Colonic mucosa (tissue), 4 donors: ENCODE measurements at regions not wholly inside any gene's neighbourhood (a gene's known extent, or its start where the extent isn't known, plus 50 kb on each side); places are given as distances from the start of the nearest gene placed in this dataset.

Experiments
- DNase-seq: peaks from one replicate; pipeline ENCODE4 v3.0.0-alpha.2; 2020
- H3K27ac ChIP-seq: fragments of 200-600 bp; one replicate; pipeline ENCODE4 v1.8.0; 2021
- H3K27me3 ChIP-seq: fragments of 200-600 bp; one replicate; pipeline ENCODE4 v1.8.0; 2021
- H3K36me3 ChIP-seq: fragments of 200-600 bp; one replicate; pipeline ENCODE4 v1.8.0; 2021
- H3K4me1 ChIP-seq: fragments of 200-600 bp; one replicate; pipeline ENCODE4 v1.8.0; 2021; ENCODE audit warnings: mild to moderate bottlenecking
- H3K4me3 ChIP-seq: fragments of 200-600 bp; one replicate; pipeline ENCODE4 v1.8.0; 2021
- H3K9ac ChIP-seq, 2 donors: one replicate each; pipeline ENCODE4 v1.7.0; 2013; ENCODE audit warnings: control low read depth in 2 of 2, low read depth in 2 of 2, low read length in 2 of 2
- H3K9me3 ChIP-seq: fragments of 200-600 bp; one replicate; pipeline ENCODE4 v1.8.0; 2021
- intact Hi-C: fragments of 100-400 bp; cut with DNase I; formaldehyde crosslinking; loops from one replicate; pipeline ENCODE4 v1.14.1; 2022
- TF ChIP-seq, protein P1 (sequence below): fragments of 200-600 bp; IDR thresholded peaks from one replicate; pipeline ENCODE4 v1.8.0; 2022; ENCODE audit warnings: antibody characterized with exemption, mild to moderate bottlenecking
- donor health status: healthy.
- donor health status: DM: no; HTN: no; CAD: no.
- donor health status: DM: no; HTN: no; CAD: no.

DNA sequence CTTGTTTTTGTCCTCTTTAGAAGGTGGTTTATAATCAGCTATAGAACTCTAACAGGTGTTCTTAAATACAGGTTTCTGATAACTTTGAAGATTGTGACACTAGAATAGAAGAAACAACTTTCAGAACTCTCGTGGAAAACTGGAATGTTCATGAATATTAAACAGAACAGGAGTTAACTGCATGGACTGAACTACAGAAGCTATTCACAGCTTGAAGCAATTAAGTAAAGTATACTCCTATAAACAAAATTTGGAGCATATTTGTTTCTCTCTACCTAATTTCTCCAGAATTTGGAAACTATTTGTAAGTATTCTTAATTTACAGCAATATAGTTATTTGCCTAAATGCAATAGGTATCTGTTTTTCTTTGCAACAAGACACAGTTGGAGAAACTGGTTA lies 824.8 kb downstream of the ADGRL2 start:
- H3K9me3 ChIP-seq, result no peaks in the 10 kb centered on the region
- TF ChIP-seq, protein P1, sequence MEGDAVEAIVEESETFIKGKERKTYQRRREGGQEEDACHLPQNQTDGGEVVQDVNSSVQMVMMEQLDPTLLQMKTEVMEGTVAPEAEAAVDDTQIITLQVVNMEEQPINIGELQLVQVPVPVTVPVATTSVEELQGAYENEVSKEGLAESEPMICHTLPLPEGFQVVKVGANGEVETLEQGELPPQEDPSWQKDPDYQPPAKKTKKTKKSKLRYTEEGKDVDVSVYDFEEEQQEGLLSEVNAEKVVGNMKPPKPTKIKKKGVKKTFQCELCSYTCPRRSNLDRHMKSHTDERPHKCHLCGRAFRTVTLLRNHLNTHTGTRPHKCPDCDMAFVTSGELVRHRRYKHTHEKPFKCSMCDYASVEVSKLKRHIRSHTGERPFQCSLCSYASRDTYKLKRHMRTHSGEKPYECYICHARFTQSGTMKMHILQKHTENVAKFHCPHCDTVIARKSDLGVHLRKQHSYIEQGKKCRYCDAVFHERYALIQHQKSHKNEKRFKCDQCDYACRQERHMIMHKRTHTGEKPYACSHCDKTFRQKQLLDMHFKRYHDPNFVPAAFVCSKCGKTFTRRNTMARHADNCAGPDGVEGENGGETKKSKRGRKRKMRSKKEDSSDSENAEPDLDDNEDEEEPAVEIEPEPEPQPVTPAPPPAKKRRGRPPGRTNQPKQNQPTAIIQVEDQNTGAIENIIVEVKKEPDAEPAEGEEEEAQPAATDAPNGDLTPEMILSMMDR, result no peak
- no peaks in the 10 kb centered on the region for H3K36me3 ChIP-seq
- H3K4me3 ChIP-seq, result no peak overlapping the region
- no peak overlapping the region for H3K9ac ChIP-seq
- no peaks in the 10 kb centered on the region for H3K27me3 ChIP-seq
- intact Hi-C loops, result no loop called here
- H3K27ac ChIP-seq, result no peak overlapping the region
- DNase-seq, result no peak
- H3K4me1 ChIP-seq, result no peaks in the 10 kb centered on the region

DNA sequence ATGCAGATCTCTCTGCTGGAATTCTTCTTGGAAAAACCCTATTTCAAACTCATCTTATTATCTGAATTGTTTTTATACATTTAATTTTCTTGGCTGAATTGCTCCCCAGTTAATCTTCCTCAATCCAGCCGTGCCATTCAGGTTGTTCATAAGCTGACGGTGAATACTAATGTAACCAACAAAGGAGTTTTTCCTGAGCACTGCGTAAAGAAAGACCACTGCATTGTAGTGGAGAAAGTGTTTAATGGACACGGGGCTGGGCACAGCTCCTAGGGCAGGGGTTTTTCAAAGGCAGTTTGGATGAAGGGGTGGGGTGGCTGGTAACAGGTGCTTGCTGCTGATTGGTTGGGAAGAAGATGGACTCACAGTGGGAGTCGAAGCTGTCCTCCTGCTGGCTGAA lies 820.3 kb downstream of the ADGRL2 start:
- Histone ChIP-seq H3K27me3 (no peaks in the 10 kb centered on the region), H3K27ac (no peak overlapping the region), H3K36me3 (no peaks in the 10 kb centered on the region), H3K9ac (no peak overlapping the region), H3K9me3 (no peaks in the 10 kb centered on the region), H3K4me1 (no peaks in the 10 kb centered on the region), H3K4me3 (no peak overlapping the region)
- TF ChIP-seq, protein P1, result no peak
- DNase-seq, result no peak
- intact Hi-C loops, result no loop called here

DNA sequence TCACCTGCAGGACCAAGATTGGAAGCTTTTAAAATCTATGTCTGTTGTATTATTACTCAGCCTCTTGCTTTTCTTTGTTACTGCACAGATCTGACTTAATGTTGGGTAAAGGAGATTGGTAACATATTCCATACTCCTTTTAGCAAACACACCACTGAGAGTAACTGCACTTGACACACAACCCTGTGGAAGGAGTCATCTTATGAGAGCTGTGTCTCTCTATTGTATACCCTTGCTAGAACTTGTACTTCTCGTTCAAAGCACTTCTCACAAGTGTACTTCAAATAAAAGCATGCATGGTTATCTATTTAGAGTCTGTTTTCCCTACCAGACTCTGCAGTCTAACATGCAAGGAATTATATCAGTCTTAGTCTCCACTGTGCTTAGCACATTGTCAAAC lies 813.4 kb downstream of the ADGRL2 start:
- no peak for DNase-seq
- H3K27ac ChIP-seq, result no peak overlapping the region
- no peak overlapping the region for H3K4me3 ChIP-seq
- no peaks in the 10 kb centered on the region for H3K4me1 ChIP-seq
- H3K36me3 ChIP-seq, result no peaks in the 10 kb centered on the region
- intact Hi-C loops, result no loop called here
- no peaks in the 10 kb centered on the region for H3K9me3 ChIP-seq
- TF ChIP-seq, protein P1, result no peak
- H3K9ac ChIP-seq, result no peak overlapping the region
- no peaks in the 10 kb centered on the region for H3K27me3 ChIP-seq

DNA sequence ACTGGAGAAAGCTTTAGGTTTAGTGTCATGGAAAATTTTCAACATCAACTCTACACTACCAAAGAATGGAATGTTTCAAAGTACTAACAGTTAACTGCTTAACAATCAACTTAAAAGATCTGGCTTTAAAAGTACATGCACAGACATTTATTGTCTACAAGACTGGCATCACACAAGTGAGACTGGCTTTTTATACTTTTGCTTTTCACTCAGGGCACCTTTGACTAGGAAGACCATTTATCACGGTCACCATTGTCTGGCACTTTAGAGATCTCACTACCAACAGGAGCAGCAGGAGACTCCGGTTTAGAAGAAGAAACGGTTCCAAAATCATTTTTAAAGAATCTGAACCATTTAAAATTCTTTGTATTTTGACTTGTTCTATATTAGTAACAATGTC lies 812.3 kb downstream of the ADGRL2 start:
- no peaks in the 10 kb centered on the region for H3K9me3 ChIP-seq
- H3K4me3 ChIP-seq, result no peak overlapping the region
- TF ChIP-seq, protein P1, result no peak
- no peaks in the 10 kb centered on the region for H3K36me3 ChIP-seq
- no peaks in the 10 kb centered on the region for H3K27me3 ChIP-seq
- no peaks in the 10 kb centered on the region for H3K4me1 ChIP-seq
- no peak overlapping the region for H3K9ac ChIP-seq
- no peak overlapping the region for H3K27ac ChIP-seq
- no peak for DNase-seq
- intact Hi-C loops, result no loop called here

DNA sequence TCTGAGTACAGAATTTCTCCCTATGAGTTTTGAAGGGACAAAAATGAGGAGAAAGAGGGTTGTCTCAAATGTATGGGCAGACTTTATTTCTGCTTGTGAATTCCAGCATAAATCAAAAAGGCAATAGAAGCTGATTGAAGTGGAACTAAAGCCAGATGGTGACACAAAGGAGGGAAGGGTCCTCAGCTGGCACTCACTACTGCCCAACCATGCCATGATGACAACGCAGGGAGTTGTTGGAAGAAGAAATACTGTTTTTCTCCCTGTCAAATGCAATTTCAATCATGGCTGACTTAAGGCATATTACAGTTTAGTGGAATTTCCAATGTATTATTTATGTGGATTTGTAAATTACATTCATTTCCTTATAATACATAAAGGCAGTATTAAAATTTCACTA lies 805.8 kb downstream of the ADGRL2 start:
- TF ChIP-seq, protein P1, result no peak
- no peak overlapping the region for H3K9ac ChIP-seq
- DNase-seq, result no peak
- H3K36me3 ChIP-seq, result no peaks in the 10 kb centered on the region
- H3K27me3 ChIP-seq, result no peaks in the 10 kb centered on the region
- intact Hi-C loops, result no loop called here
- H3K4me3 ChIP-seq, result no peak overlapping the region
- no peaks in the 10 kb centered on the region for H3K9me3 ChIP-seq
- no peak overlapping the region for H3K27ac ChIP-seq
- no peaks in the 10 kb centered on the region for H3K4me1 ChIP-seq

DNA sequence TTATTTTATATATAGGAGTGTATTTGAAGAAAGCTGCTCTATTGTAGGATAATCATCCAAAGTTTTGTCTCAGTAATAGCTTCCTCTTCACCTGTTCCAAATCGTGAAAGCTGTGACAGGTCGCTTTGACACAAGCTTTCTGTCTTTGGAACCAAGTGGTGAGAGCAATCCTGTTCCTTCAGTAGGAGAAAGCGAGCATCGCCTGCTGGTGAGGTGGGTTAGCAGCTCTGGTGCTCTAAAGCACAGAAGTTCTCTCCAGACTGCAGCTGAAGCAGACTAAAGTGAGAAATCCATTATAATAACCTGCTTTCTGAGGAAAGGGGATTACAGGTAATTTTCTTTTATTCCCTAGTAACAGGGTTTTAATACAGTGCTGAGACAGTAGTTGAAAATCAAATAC lies 803.8 kb downstream of the ADGRL2 start:
- Histone ChIP-seq H3K9ac (no peak overlapping the region), H3K27me3 (no peaks in the 10 kb centered on the region), H3K4me1 (no peaks in the 10 kb centered on the region), H3K4me3 (no peak overlapping the region), H3K9me3 (no peaks in the 10 kb centered on the region), H3K27ac (no peak overlapping the region), H3K36me3 (no peaks in the 10 kb centered on the region)
- intact Hi-C loops, result no loop called here
- no peak for DNase-seq
- TF ChIP-seq, protein P1, result no peak
